DMS153 (cell line): ENCODE measurements at regions not wholly inside any gene's neighbourhood (a gene's known extent, or its start where the extent isn't known, plus 50 kb on each side); places are given as distances from the start of the nearest gene placed in this dataset.
A peak's percentile ranks its signal among the peaks of the same experiment; 100 is the strongest.
"Not testable (repeated sequence)": the region's sequence is repeated elsewhere in the genome, so short reads cannot be mapped to it uniquely, and the experiment has no call there.

Source experiments
- DNase-seq: peaks from one replicate; lab custom pipeline; 2025; lab: John Stamatoyannopoulos, UW

DNA sequence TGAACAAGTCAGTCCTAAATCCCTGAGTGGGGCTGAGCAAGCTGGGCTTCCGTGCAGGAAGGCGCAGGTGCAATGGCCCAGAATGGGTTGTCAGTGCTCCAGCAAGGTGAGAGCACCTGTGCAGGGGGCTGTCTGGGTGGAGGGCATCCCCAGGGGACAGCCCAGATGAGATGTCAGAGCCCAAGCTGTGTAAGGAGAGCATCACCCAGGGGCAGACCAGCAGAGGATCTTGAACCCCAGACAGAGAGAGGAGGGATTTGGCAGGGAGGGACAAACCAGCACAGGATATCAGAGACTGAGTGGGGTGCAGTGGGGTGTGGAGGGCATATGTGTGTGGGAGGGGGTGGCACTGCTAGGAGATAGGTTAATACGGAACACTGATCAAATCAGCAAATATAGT is 114.9 kb upstream of the TMEM45B start:
- no peak for DNase-seq

DNA sequence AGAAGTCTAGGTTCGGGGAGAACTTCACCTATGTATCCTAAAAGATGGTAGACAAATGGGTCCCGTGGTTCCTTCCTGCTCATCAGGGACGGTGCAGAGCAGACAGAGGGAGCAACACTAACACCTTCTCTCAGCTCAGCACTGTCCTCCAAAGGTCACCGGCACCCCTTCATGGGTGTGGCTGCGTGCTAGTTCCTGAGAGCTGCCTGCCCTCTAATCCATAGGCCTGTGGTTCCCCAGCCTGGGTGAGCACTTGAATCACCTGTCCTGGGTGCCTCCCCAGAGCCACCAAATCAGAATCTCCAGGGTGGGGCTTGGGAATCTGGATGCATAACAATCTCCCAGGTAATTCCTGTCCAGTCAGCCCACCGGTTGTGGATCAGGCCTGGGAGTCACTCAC is 113.9 kb upstream of the TMEM45B start:
- no peak for DNase-seq

DNA sequence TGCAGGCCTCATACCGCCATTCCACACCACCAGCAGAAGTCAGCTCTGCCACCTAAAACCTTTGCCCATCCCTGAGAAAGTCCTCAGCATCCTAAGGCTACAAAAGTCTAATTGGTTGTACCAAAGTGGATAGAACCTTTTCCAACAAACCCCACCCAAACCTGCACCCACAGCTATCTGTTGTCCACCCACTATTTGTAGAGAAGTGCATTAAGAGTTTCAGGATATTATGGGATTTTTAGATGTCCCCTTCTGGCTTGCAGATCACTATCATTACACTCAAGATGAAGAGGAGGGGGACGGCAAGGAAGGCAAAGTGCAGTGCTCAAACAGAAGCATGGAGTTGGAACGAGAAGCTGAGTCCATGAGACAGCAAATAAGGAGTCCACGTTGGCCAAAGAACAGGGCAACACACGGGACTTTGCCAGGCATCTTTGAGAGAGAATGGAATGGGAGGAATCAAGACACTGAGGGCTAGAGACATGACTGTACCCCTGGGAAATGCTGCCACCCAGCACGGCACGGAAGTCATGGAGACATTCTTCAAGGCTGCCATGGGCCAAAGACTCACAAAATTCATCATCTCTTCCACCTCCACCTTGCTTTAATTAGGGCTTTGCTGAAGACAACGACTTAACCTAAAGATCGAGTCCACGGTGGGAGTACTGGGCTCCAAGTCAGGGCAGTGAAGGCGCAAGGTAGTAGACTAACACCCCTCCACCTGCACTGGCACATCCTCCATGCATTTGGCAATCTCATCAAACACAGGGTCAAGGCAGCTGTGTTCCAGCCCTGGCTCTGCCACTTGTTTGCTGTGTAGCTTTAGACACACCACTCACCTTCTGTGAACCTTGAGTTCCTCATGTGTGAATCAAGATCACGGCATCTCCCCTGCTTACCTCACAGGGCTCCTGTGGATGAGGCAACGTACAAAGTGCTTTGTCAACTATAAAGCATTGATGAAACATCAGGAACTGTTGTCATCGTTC is 112.9 kb upstream of the TMEM45B start:
- no peak for DNase-seq

DNA sequence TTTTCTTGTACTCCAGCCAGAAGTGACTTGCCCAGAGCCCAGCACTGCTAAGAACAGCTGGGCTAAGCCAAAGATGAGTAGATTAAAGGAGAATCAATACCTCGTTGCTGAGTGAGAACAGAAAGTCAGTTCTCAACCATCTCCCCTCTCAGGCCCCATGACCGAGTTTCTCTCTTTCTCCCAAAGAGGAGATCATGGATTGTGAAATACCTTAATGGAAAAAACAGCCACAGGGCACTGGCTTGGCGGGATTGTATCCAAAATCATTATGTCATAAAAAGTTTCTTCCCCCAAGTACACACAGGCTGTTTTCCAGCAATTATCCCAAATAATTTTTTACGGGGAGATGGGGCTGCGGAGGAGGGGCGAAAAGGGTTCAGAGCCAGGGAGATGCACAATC is 111.8 kb upstream of the TMEM45B start:
- no peak for DNase-seq

DNA sequence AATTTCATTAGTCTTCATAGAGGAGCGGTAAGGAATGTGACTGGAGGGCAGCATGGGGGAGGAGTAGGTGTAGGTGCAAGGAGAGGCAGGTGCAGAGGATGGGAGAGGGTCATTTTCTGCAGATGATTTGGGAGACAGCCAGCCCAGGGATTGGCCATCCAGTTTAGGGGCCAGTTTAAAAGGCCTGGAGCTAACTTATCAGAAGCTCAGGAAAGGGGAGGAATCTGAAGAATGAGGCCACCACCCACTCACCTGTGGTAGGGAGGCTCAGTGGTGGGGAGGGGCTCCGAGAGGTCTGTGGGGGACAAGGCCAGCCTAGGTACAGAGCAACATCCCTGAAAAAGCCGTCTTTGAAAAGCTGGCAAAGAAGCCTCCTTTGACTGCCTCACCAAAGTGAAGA is 110.8 kb upstream of the TMEM45B start:
- DNase-seq = no peak

DNA sequence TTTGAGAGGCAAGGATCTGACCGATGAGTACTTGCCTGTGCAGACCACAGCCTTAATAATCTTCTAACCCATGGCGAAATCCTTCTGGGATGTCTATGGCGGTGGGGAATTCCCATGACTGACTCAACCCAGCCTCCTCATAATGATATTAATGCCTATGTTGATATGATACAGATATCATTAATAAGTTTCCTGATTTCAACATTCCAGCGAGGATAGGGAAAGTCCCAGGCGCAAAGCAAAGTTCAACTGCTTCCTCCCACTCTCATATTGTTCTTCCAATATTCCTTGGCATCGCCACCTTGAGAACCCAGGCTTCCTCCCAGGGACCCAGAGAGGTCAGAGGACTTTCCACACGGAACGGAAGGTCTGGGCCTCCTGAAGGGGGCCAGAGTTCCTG is 110.3 kb upstream of the TMEM45B start:
- DNase-seq = no peak

DNA sequence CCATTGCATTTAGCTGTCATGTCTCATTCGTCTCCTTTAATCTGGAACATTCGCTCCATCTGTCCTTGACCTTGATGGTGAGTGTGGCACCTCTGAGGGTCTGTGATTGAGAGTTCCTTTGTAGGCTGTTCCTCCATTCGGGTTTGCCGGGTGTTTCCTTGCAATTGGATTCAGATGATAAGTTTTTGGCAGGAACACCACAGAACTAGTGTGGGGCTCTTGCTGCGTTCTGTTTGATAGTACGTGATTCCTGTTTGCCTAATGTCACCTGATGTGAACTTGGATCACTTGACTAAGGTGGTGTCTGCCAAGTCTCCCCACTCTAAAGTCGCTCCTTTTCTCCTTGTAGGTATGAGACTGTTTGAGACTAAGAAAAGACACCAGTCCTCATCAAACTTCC is 109.7 kb upstream of the TMEM45B start:
- DNase-seq = no peak

DNA sequence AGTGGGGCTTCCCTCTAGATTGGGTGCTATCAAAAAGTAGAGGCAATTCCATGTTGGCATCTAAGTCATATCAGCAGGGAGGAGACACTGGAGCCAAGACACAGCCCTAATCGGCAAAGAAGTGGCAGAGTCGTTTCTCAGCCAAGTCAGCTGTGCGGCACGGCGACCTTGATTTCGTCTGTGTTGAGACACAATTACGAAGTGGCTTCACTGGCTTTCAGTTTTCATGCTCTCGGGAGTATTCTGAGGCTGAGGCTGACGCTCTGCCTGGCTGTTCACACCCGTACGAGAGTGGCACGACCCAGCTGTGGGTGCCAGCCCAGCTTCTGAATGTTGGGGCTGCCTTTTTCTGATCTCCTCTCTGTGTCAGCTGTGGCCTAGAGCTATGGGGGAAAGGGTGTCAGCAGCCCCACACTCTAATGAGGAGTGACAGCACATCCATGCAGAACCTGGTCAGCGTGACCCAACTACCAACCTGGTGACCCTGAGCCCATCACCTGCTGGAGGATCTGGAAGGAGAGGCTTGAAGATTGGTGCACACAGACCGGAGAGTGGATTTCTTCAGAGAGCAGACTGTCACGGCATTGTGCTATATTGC is 105.7 kb upstream of the TMEM45B start:
- DNase-seq = no peak

DNA sequence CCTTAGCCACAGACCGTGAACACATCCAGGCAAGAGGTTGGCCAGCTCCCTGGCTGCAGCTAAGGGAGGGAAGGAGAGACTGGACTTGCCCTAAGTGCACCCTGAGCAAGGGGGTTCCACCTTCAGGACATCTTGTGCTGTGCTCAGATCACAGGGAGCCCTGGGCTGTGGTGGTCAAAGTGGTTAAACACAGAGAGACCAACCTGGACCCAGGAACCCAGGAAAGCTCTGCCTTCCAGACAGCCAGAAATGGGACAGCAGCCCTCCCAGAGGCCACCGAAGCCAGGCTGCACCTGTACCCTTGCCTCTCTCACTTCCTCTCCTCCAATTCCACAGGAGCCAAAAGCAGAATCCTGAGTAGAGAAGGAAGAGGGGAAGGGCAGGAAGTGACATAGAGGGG is 105.2 kb upstream of the TMEM45B start:
- no peak for DNase-seq

DNA sequence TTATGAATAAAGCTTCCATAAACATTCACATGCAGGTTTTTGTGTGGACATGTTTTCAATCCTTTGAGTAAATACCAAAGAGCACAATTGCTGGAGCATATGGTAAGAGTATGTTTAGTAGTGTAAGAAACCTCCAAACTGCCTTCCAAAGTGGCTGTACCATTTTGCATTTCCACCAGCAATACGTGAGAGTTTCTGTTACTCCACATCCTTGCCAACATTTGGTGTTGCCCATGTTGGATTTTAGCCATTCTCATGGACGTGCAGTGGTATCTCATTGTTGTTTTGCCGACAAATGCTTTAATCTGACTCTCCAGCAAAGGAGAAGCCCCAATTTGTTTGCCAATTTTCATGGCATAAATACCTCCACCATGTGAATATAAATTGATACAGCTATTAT is 103.9 kb upstream of the TMEM45B start:
- no peak for DNase-seq

DNA sequence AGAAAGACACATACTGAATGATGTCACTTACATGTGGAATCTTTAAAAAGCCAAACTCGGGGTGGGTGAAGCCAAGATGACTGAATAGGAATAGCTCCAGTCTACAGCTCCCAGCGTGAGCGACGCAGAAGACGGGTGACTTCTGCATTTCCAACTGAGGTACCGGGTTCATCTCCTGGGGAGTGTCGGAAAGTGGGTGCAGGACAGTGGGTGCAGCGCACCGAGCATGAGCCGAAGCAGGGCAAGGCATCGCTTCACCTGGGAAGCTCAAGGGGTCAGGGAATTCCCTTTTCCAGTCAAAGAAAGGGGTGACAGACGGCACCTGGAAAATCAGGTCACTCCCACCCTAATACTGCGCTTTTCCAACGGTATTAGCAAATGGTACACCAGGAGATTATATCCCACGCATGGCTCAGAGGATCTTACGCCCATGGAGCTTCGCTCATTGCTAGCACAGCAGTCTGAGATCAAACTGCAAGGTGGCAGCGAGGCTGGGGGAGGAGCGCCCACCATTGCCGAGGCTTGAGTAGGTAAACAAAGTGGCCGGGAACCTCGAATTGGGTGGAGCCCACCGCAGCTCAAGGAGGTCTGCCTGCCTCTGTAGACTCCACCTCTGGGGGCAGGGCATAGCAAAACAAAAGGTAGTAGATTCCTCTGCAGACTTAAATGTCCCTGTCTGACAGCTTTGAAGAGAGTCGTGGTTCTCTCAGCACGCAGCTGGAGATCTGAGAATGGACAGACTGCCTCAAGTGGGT is 103.0 kb upstream of the TMEM45B start:
- DNase-seq = not testable (repeated sequence)

DNA sequence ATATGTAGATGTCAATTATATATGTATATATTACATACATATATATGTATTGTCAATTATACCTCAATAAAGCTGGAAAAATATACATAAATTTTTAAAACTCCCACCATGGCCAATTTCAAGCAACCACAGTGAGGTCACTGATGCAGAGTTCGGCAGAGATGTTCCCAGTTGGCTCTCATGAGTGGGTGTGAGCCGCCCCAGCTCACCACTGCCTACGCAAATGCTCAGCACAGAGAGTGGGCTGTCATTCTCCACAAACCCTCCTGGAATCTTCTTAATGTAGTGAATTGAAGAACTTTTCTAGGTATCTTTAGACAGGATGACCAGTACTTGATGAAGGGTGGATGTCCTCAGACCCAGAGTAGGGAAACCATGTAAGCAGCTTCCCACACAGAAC is 96.6 kb upstream of the TMEM45B start:
- no peak for DNase-seq

DNA sequence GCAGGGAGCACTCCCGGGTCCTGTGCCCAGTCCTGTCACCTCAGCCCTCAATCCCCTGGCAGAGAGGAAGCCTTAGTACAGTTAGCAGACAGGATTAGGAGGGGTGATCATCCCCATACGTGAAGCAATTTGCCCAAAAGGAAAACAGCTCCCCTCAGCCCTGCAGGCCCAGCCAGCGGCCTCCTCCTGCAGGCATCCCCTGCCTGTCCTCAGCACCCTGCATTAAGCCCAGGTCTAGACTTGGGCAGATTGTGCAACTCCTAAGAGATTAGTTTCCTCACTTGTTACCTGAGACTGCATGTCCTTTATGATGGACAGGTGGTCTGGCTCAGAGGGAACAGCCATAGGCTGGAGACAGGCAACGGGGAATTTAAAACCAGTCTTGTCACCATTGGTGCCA is 95.5 kb upstream of the TMEM45B start:
- DNase-seq = peak; percentile 2

DNA sequence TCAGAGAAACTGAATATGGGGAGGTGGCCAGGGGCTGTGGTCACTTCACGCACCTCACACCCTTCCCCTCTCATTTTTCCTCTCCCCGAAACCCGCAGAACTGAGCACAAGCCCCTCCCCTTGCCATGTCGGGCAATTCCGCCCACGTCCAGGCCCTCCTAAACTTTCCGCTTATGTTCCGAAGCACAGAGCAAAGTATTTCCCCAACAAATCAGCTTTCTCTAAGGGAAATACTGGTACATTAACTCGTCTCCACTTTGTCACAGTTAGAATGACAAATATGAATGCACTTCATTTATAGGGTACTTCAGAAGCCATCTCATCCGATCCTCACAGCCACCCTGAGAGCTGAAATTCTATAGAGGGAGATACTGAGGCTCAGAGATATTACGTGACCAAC is 94.7 kb upstream of the TMEM45B start:
- no peak for DNase-seq

DNA sequence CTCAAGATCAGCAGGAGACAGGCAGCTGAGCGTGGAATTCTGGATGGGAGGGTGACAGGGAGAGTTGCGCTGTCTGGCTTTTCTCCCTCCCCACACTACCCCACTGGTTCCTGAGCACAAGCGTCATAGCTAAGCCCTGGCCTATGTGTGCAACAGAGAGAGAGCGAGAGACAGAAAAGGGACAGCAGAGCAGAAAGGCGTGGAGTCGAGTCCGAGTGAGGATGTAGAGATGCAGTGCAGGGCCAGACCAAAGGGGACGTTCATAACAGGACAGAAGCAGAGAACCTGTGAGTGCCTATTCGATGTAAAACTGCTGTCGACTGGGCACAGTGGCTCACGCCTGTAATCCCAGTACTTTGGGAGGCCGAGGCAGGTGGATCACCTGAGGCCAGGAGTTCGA is 94.0 kb upstream of the TMEM45B start:
- no peak for DNase-seq

DNA sequence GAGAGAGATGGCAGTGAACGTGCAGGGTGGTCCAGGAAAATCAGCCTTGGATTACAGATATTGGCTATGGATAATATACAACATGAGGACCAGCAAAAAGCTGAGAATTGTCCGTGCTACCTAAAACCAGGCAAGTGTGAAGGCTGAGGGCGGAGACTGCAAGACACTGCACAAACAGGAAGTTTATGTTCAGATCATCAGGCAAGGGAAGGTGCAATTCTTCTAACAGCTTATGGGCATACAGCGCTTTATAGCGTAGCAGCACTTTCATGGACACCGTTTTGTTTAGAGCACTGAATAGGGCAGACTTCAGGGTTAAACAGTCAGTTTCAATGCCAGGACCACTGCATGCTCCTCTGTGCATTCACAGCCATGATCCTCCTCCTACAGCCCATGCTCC is 93.1 kb upstream of the TMEM45B start:
- DNase-seq = peak; percentile 2

DNA sequence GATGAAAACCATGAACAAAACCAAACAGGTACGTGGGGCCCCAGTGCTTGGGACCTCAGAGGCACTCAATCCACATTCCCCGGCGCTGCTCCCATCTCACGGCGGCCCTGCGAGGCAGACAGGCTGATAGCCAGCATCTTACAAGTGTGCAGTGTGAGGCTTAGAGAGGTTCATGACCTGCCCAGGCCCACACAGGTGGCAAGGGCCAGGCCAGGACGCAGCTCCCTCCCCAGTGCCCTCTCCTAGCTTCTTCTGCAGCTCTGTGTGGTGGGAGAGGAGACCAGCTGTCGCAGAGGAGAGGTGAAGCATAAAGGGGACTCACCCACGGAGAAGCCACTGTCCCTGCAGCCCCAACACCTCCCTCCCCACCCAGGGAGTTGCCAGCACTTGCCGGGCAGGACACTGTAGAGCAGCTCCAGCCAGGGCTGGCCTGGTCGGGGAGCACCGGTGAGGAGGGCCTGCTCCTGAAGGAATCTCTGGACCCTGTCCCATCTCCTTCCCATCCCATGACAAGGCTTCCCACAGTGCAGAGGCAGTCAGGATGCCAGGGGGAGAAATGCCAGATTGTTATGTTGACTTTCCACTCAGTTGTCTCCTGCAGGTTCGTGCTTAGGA is 92.4 kb upstream of the TMEM45B start:
- no peak for DNase-seq

DNA sequence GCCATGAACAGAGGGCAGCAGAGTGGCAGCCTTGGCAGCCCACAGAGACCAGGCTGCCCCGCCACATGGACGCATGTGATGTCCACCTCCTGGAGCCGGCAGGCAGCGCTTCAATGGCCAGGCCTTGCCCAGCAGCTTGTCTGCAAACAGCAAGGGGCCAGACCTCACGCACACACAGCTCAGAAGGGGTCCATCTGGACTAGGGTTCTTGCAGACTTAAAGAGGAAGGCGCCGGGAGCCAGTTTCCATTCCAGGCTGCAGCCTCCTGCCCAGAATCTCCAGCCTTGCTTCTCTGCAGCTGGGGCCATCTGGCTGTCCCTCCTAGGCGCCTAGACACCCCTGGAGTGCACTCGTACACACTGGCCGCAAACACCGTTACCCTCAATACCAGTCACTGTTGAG is 91.9 kb upstream of the TMEM45B start:
- DNase-seq = peak; percentile 10

DNA sequence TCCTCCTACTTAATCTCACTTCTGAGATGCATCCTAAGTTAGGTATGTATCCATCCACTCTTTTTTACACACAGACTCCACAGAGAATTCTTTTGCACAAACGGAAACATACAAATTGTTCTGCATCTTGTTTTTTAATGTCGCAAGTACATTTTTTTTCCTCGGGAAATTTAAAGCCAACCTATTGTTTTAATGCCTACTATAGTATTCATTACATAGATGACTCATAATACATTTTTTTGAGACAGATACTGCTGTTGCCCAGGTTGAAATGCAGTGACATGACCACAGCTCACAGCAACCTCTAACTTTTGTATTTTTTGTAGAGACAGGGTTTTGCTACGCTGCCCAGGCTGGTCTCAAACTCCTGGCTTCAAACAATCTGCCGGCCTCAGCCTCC is 90.8 kb upstream of the TMEM45B start:
- no peak for DNase-seq

DNA sequence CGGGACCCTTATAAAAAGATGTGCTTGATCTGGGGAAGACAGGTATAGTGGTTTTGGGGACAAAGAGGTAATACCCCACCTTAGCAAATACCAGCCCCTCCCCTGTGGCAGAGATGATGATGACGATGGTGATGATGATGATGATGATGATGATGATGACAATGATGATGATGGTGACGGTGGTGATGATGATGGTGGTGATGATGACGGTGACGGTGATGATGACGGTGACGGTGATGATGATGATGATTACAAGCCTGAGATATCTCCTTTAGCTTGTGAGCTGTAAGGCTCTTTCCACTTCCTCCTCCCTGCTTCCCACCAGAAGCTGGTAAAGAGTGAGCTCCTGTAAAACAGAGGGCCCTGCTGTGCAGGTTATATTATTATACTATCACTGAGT is 89.5 kb upstream of the TMEM45B start:
- no peak for DNase-seq

DNA sequence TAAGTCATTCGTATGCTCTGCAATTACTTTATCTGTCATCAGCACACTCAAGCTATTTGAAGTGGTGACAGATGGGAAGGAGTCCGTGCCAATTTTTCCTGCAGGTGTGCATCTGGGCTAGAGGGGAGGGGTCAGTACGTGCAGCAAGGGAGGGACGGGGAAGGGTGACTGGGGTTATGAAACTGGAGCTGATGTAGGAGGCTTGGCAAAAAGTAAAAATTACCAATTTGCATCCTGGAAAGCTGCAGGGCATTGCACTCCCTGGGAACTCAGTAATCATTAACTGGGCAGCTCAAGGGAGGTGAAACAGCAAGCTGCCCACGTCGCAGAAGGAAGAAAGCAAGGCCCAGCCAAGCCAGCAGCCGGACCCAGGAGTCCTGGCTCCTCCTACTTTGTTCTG is 87.1 kb upstream of the TMEM45B start:
- peak; percentile 88 for DNase-seq

DNA sequence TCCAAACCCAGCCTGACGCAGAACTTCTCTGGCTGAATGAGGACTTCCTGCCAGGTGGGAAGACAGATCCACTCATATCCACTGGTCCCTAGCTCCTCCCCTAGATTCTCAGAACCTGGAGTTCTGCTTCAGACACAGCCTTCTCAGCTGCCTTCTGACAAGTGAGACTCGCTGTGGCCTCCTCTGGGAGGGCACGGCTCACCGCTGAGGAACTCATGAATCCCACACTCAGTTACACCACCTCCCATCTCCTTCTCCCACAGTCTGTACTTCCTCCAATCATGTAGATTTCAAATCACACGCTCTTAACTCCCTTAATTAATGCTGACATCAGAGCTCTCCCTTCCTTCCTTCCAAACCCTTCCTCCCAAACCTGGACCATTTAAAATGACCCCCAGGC is 86.4 kb upstream of the TMEM45B start:
- no peak for DNase-seq

DNA sequence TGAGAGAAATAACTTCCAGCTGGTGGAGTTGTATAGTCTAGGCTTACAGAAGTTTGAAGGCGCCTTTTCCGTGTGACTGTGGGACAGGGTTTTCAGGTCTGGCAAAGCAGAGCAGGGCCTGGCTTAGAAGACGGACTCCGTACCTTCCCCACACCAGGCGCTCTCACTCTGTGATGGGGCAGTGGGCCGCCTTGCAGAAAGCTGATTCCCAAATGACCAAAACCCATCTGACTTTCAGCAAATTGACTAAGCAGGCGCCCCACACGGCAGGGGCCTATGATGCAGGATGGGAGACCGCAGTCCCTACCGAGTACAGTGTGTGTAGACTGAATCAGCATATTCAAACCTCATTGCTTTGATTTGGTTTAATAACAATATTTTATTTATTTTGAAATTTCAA is 85.8 kb upstream of the TMEM45B start:
- no peak for DNase-seq
